NCI-H460 (cell line): ENCODE measurements at regions not wholly inside any gene's neighbourhood (a gene's known extent, or its start where the extent isn't known, plus 50 kb on each side); places are given as distances from the start of the nearest gene placed in this dataset.

Experiments used
- DNase-seq: peaks from one replicate; pipeline ENCODE4 v3.0.0-alpha.2; 2016; ENCODE audit warnings: low read depth; ENCODE audit errors: extremely low read depth

DNA sequence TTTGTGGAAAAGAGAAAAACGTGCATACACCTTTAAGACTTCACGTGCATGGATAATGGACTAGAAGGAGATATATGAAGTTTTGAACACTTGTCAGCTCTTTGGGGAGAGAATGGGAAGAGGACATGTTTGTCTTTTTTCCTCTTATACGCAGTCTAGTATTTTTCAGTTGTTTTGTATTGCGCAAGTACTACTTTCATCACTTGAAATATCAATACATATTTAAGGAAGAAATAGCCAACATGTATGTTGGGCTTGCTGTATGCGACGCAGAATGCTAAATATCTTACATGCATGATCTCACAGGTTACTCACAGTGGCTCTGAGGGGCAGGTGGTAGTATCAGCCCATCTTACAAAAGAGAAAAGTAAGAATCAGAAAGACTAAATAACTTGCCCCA is 176.5 kb upstream of the RUNX1 start:
- no peak for DNase-seq

DNA sequence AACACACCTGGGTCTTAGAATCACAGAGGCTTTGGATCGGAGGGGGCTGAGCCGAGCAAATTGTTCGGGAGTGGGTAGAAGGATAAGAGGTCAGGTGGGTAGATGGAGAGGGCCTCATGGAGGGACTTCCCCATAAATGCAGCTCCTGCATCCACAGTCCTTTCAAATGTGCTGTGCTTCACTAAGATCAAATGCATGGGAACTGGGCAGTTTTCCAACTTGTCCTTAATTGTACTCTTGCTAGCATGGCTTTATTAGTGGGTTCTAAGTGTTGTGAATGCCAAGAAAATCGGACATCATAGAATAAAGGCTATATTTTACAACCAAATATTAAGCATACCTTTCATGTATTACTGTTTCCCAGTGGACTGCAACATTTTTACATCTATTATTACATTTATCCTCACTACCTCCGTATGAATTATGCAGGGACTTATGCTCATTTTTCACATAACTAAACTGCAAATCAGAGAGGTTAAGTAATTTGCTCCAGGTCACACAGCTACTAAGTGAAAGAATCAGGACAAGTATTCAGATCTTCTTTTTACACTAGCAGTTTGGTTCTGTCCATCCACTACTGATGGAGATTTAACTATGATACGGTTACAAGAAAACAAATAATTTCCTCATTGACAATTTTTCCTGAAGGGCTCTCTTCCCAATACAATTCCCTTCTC is 174.5 kb upstream of the RUNX1 start:
- no peak for DNase-seq

DNA sequence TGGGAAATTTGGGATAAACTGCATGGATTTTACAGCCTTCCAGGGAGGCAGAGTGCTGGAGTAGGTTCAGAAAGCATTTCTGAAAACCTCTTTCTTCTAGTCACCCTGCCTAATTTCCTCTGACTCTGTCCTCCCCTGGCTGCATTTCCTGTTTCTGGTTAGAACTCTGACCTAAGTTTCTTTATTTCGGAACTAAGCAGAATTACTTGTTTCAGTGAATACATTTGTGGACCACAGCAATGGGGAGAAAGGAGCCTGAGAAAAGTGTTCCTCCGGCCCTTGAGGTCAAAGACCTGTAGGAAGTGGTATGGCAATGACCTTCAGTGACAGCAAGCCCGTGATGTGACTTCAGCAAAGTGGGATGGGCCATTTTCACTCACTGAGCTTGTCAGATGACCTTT is 173.4 kb upstream of the RUNX1 start:
- no peak for DNase-seq

DNA sequence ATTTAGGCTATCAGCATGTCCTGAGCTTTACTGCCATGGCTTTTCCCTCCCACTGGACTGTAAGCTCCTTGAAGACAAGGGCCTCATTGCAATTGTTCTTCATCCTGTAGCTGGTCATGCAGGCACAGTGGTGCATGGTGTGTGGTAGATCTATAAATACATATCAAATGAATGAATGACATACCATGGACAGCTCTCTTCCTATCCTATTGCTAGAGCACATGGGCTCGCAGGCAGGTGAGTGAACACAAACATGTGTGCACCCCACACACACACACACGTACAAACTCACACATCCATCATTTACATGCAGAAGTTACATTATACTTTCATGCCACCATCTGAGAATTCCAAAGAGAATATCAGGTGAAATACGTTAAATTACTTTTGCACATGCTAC is 172.9 kb upstream of the RUNX1 start:
- no peak for DNase-seq

DNA sequence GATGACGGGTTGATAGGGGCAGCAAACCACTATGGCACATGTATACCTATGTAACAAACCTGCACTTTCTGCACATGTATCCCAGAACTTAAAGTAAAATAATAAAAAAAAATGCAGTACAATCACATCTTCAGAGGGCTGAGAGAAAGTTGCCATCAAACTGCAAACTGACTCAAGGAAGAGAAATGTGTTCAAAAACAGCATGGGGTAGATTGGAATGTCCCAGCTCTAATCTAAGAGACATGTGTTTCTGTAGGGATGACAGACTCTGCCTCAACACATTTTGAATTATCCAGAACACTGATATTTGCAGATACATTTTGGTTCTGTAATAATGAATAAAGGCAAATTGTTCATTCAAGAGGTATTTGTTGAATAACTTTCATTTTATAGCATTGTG is 171.2 kb upstream of the RUNX1 start:
- no peak for DNase-seq

DNA sequence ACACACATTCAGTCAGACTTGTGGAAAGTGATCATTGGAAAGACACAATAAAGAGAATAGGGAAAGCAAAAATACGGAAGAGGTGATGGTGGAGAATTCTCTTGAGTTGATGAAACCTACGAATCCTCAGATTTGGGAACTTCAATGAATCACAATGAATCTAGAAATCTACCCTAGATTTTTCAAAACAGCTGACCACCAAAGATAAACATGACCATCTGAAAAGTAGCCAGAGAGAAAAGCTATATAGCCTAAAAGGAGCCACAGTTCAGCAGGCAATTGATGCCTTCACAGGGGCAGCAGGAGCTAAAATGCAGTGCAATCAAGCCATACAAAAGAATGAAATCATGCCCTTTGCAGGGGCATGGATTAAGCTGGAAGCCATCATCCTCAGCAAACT is 170.6 kb upstream of the RUNX1 start:
- DNase-seq, result no peak

DNA sequence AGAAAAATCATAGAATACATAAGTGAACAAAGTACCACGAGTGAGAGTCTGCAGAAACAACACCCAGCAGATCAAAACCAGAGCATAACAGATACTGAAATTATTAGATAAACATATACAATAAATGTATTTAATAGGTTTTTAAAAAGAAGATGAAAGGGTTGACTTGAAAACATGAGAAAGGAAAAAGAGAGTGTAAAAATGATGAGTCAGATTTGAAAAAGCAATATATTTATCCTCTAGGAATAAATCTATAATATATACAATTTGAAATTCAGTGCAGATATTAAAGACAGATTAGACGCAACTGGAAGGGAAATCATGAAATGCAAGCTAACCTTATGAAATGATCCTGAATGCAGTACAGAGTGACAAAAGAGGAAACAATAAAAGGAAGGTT is 170.2 kb upstream of the RUNX1 start:
- no peak for DNase-seq

DNA sequence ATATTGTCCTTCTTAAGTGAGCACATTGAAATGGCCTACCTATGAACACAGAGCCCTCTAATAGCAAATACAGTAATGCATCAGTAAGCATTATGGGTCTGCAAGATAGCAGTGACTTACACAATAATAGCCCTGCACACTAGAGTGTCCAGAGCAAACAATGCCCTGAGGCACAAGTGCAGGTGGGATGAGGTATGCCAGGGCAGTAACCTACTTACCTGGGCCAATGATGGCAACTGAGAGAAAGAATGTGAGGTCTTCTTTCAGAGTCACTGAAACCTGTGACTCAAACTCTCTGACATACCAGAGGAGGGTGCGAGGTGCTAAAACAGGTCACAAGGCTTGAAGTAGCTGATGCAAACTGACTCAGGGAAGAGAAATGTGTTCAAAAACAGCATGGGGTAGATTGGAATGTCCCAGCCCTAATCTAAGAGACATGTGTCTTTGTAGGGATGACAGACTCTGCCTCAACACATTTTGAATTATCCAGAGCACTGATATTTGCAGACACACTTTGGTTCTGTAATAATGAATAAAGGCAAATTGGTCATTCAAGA is 168.5 kb upstream of the RUNX1 start:
- peak; percentile 85 for DNase-seq

DNA sequence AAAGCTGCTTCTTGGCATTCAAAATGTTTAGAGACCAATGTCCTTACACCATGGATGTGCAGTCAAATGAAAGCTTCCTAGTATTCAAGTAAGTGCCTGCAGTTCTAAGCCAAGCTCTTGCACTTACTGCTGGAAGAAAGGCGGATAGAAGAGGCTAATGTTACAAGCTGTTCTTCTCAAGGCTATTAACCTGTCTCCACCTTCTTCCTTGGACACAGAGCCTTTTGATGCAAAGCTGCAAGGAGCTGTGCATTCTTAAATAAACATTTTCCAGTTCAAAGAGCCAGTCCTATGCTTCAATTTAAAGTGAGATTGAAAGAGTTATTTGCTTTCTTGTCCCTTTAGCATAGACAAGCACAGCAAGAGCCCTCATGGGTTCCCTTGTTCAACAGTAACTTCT is 167.9 kb upstream of the RUNX1 start:
- DNase-seq, result no peak

DNA sequence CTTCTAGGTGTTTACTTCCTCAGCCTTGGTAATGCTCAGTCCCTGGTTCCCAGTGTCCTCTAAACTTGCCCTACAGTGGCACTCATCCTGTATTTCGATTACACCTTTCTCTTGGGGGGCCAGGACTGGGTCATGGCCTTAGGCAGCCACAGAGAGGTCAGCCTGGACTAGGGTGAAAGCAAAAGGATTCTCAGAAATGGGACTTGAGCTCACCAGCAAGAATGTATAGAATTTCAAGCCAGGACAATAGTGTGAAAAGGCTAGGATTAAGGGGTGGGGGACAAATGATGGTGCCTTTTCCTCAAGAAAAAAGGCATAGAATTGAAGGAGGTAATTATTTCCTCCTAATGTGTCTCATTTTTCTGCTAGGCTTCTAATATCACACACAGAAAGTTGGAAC is 166.8 kb upstream of the RUNX1 start:
- no peak for DNase-seq

DNA sequence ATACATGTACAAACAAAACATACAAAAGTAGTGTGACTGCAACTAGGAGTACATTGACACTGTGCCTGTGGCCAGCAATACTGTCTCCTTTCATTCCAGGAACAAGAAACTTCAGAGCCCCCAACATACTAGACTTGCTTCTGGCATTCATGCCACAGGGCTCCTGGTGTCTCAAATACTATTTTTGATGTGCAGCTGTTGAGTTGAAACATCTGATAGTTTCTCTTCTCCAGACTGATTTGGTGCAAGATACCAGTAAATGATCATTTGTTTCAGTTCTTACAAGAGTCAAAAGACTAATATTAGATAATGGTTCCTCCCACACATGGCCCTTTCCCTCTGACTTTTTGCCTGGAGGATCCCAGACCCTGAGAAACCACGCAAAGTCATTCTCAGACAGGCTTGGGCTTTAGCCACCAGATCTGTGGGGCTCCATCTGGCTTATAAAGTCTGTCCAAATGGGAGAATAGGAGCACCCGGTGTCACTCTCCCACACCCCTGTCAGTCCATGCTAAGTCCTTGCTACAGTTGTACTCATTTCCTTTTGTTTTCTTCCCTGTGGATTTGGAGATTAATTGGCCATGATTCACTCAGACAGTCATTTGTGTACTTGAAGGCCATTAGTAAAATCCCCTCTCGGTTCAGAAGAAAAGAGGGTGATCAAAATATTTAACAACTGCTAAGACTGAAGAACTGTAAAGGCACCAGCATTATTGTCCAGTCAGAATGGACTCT is 163.5 kb upstream of the RUNX1 start:
- no peak for DNase-seq

DNA sequence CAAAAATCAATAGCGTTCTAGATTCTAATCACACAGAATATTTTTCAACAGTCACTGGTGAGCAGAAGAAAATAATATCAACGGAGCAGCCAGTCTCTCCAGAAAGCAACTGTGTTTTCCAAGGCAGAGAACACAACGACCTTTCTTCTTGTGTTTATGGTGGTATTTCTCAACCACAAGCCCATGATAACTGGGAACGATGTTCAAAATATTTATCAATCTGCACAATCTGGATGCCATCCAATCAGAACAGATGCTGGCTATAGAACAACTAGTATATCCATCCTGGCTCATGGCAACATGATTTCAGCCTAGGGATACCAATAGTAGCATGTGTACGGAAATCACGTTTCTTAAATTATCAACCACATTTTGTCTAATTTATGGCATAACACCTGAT is 162.7 kb upstream of the RUNX1 start:
- no peak for DNase-seq

DNA sequence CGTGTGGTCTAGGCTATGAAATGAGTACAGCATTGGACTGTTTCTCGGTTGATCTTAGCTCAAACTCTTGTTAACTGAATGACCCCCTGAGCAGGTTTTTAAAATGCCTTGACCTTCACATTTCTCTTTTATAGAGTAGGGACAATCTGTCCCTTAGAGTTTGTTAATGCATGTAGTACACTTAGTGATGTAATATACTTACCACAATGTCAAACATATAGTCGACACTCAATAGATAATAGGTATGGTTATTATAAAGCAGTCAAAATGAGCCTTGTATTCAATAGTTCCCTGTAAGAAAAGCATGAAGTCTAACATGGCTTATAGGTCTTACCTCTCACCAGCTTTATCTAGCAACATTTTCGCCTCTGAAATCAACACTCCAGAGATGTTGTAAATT is 161.0 kb upstream of the RUNX1 start:
- DNase-seq, result no peak

DNA sequence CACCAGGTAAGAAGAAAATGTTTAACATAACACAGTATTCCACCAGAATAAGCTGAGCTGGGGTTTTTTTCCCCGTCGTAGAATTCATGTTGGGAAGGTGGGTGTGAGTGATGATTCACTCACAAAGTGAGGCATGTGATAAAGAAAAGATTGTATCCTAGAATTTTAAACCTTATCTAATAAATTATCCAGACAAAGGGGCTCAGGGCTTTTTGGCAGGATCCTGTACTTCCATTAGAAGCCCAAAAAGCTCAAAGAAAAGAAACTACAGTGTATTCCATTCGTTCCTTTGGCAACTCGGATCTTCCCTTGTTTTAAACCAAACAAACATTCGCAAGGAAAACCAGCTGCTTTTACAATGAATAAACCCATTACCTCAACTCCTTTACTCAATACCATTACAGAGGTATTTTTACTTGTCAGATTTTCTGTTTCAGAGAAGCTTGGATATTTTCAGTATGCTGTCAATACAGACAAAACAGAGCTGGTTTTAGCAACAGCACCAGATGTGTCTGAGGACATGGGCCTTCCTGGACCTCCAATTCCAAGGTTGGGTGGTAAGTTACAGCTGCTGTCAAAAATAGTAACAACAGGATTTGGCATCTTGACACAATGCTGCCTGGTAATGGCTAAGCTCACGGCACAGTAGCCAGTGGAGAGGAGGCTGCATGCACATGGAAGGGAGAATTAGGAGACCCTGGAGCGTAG is 159.9 kb upstream of the RUNX1 start:
- DNase-seq, result no peak

DNA sequence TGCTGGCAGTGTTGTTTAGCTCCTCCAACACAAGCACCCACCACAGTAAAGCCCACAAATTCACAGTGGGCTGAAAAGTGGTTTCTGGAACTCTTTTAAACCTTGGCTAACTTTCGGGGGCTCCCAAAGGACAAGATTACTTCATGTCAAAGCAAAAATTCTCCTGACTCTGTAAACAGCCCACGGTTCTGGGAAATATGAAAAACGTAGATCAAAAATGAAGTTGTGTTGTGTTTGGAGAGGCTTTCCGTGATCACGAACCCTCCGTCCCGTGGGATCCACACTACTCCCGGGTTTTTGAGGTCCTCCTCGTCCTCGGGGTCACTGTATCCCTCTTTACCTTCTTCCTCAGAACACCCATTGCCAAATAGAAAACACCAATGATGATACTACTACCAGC is 159.0 kb upstream of the RUNX1 start:
- no peak for DNase-seq

DNA sequence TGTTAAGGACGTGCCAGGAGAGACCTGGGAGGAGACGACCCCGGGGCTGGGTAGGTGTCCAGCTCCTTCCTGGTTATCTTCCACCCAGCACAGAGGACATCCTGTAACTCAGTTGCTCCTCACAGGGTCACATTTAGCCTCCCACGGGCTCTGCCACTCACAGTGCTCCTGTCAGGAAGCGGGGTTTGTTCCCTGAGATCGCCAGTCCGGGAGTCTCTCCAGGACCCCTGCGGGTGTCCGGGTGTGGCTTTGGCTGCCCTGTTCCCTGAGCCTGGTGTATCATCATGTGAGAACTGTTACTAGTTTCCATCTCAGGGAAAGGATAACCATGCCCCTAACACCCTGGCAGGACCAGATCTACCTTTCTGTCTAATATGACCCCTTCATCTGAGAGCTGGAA is 158.2 kb upstream of the RUNX1 start:
- DNase-seq, result no peak

DNA sequence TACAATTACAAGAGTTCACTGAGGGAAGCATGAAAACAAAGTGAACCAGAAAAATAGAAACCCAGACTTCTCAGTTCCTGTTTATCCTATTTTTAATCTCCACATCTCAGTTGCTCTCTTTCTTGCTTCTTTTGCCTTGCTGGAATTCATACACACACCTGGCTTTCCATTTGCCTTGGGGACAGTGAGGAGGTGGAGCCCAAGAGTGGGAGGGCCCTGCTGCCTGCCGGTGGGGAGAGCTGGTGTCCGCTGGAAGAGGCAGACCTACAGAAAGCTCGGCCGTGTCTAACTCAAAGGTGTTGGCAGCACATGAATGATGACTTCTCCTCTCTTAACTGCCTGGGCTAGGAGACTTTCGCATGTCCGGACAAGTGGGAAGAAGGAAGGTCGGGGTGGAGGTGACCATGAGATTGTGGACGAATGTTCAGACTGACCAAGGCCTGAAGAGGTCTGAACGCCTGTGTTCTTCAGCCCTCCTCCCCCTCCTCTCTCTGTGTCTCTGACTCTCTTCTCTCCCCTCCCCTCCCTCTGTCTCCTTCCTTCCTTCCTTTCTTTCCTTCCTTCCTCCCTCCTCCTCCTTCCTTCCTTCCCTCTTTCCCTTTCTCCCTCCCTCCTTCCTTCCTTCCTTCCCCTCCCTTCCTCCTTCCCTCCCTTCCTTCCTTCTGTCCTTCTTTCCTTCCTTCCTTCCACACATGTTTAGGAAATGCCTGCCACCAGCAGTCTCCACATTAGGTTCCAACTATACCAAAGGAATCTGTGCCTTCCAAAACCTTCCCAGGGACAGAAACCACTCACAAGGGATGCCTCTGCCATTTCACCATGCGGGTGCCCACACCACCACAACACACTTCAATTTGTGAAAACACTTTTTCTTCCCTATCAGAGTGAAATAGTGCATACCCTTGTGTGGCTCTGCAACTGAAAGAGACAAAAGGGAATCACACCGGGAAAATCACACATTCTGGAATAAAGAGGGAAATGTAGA is 157.3 kb upstream of the RUNX1 start:
- DNase-seq, result no peak

DNA sequence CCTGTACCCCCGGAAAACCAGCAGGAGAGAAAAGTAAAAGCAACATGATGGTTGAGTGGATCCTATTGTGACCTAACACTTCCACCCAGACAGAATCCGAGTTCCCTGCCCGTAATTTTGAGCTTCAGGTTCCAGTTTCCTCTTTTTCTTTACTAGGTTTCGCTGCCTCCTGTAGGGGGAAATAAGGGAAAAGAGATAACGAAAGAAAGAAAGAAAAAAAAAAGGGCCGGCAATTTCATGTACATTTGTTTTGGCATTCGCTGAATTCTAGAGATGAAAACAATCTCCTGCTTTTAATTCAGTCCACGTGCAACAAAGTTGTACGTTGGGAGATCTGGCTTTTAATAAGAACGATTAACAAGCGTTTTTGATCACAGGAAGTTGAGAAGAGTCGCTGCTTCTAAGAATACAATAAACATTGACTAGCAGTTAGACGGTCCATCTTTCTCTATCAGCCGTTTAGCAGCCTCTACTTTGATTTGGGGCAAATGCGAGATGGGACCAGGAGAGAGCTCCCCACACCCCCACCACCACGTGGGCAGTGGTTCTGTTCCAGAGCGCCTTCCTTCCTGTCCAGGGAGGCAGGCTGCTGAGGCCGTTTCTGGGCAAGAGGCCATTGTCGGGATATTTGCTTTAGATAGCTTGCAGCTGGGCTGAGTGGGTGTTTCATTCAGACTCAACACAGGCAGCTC is 155.9 kb upstream of the RUNX1 start:
- DNase-seq, result no peak

DNA sequence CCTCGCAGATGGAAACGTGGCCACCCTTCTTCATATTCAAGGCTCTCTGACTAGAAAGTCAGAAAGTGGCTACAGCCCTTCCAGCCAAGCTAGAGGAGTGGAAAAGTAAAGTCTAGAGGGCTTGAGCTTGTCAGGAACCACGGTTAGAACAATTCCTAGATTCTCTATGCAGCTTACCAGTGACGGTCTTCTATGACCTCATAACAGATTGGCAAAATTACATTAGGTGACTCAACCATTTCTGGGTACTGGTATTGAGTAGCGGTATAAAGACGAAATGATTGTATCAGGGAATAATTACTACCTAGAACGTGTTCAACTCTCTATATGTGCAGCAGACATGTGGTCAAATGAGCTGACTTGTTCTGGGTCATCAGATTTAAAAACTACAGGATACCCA is 155.0 kb upstream of the RUNX1 start:
- no peak for DNase-seq
